Upper lobe of left lung (tissue), 6 donors: ENCODE measurements at regions not wholly inside any gene's neighbourhood (a gene's known extent, or its start where the extent isn't known, plus 50 kb on each side); places are given as distances from the start of the nearest gene placed in this dataset.

Source experiments
- ATAC-seq, 2 donors: fragments of 200-7000 bp; cut with Tn5 transposase; one replicate each; pipeline ENCODE4 v1.9.1; 2022; ENCODE audit warnings: mild to moderate bottlenecking in 2 of 2, moderate library complexity in 2 of 2; ENCODE audit not compliant: low FRiP score in 2 of 2
- DNase-seq, 2 donors: peaks; one replicate each; pipeline ENCODE4 v3.0.0-alpha.2; 2019 to 2020
- H3K27ac ChIP-seq, 4 donors: fragments of 200-600 bp; sonication (generic); one replicate each; pipeline ENCODE4 v1.5.1; 2016 to 2019
- H3K27me3 ChIP-seq, 4 donors: fragments of 200-600 bp; sonication (generic); one replicate each; pipeline ENCODE4 v1.5.1; 2017 to 2019
- H3K36me3 ChIP-seq, 4 donors: fragments of 200-600 bp; sonication (generic); one replicate each; pipeline ENCODE4 v1.5.1; 2016 to 2019
- H3K4me1 ChIP-seq, 4 donors: fragments of 200-600 bp; sonication (generic); one replicate each; pipeline ENCODE4 v1.5.1; 2018 to 2019
- H3K4me3 ChIP-seq, 4 donors: fragments of 200-600 bp; sonication (generic); one replicate each; pipeline ENCODE4 v1.5.1; 2017 to 2019; ENCODE audit warnings: mild to moderate bottlenecking in 2 of 4, moderate library complexity in 1 of 4
- H3K9me3 ChIP-seq, 4 donors: fragments of 200-600 bp; sonication (generic); one replicate each; pipeline ENCODE4 v1.5.1; 2018 to 2019
- CTCF ChIP-seq, 6 experiments: fragments of 450-650 bp in 4 of 6; fragments of 200-600 bp in 2 of 6; sonication (generic) in 2 of 6; IDR thresholded peaks; one replicate each; pipeline ENCODE4 v1.5.1; 2016 to 2019; ENCODE audit warnings: antibody characterized with exemption in 6 of 6
- EP300 ChIP-seq, 4 donors: sonication (generic); formaldehyde crosslinking; IDR thresholded peaks; one replicate each; pipeline ENCODE4 v1.5.1; 2017; ENCODE audit warnings: antibody characterized with exemption in 4 of 4, control low read depth in 2 of 4
- POLR2A ChIP-seq, 4 donors: fragments of 450-650 bp; IDR thresholded peaks; one replicate each; pipeline ENCODE4 v1.5.1; 2016 to 2017; ENCODE audit warnings: antibody characterized with exemption in 4 of 4, mild to moderate bottlenecking in 2 of 4
- POLR2AphosphoS5 ChIP-seq, 2 donors: sonication (generic); formaldehyde crosslinking; IDR thresholded peaks; one replicate each; pipeline ENCODE4 v1.5.1; 2017; ENCODE audit warnings: antibody characterized with exemption in 2 of 2
- WGBS, 2 donors: methylation state at CpG; one replicate each; pipeline ENCODE4 v1.1.5; 2017 to 2018; 5-methylcytosine and 5-hydroxymethylcytosine counted together
- donor health status: DM: no; HTN: no; CAD: no; lungs with moderate emphysema.
- donor health status: DM: no; HTN: yes; CAD: no; lungs with severe emphysema.

GRCh38 chr5:125313555-125313954, 567.1 kb upstream of the ZNF608 start:
- Histone ChIP-seq H3K27ac (no peak overlapping the region), H3K4me3 (no peak overlapping the region), H3K4me1 (no peaks in the 10 kb centered on the region), H3K9me3 (no peaks in the 10 kb centered on the region), H3K36me3 (no peaks in the 10 kb centered on the region), H3K27me3 (no peaks in the 10 kb centered on the region)
- TF ChIP-seq POLR2AphosphoS5 (IDR thresholded peaks at IDR 0.05) (no peak), CTCF (IDR thresholded peaks at IDR 0.05) (no peak), POLR2A (IDR thresholded peaks at IDR 0.05) (no peak), EP300 (IDR thresholded peaks at IDR 0.05) (no peak)
- 91 to 97% methylated on average over 3 to 4 of the region's 4 CpGs for WGBS, 2 donors
- DNase-seq (no peak), ATAC-seq (no peak)

GRCh38 chr5:125315306-125315705, 568.9 kb upstream of the ZNF608 start:
- H3K9me3 ChIP-seq: no peaks in the 10 kb centered on the region
- no peak overlapping the region for H3K27ac ChIP-seq
- H3K27me3 ChIP-seq: no peaks in the 10 kb centered on the region
- H3K36me3 ChIP-seq: no peaks in the 10 kb centered on the region
- no peaks in the 10 kb centered on the region for H3K4me1 ChIP-seq
- H3K4me3 ChIP-seq: no peak overlapping the region
- TF ChIP-seq CTCF (IDR thresholded peaks at IDR 0.05): no peak
- TF ChIP-seq POLR2A (IDR thresholded peaks at IDR 0.05): no peak
- no peak for TF ChIP-seq POLR2AphosphoS5 (IDR thresholded peaks at IDR 0.05)
- no peak for TF ChIP-seq EP300 (IDR thresholded peaks at IDR 0.05)
- WGBS, 2 donors: 86 to 97% methylated on average over 1 of the region's 1 CpG
- ATAC-seq (no peak), DNase-seq (no peak)

DNA sequence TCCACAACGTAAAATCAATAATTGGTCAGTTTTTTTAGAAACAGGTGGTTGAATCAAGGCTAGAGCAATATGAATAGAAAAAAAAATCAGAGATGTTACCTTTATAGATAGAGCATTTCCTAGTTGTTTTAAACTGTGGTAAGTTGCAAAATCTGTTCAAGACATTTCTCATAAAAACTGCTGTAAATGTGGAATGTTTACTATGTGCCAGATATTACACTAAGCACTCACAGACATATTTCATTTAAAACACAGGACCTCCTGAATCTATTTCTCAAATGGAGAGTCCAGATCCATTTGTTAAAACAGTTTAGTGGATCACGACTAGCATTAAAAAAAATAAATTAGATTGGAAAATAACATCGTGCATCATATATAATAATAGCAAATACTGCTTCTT, 570.0 kb upstream of the ZNF608 start:
- no peak for DNase-seq
- Histone ChIP-seq H3K4me1 (no peaks in the 10 kb centered on the region), H3K9me3 (no peaks in the 10 kb centered on the region), H3K27me3 (no peaks in the 10 kb centered on the region), H3K36me3 (no peaks in the 10 kb centered on the region), H3K27ac (no peak overlapping the region), H3K4me3 (no peak overlapping the region)
- TF ChIP-seq POLR2A (IDR thresholded peaks at IDR 0.05) (no peak), EP300 (IDR thresholded peaks at IDR 0.05) (no peak), CTCF (IDR thresholded peaks at IDR 0.05) (no peak), POLR2AphosphoS5 (IDR thresholded peaks at IDR 0.05) (no peak)
- WGBS, 2 donors: 88 to 92% methylated on average over 3 of the region's 3 CpGs
- ATAC-seq: no peak

GRCh38 chr5:125316915-125317535, 570.6 kb upstream of the ZNF608 start:
- Histone ChIP-seq H3K9me3 (no peaks in the 10 kb centered on the region), H3K4me1 (no peaks in the 10 kb centered on the region), H3K36me3 (no peaks in the 10 kb centered on the region), H3K27me3 (no peaks in the 10 kb centered on the region), H3K4me3 (no peak overlapping the region), H3K27ac (no peak overlapping the region)
- DNase-seq: no peak
- ATAC-seq: no peak
- TF ChIP-seq EP300 (IDR thresholded peaks at IDR 0.05) (no peak), POLR2AphosphoS5 (IDR thresholded peaks at IDR 0.05) (no peak), POLR2A (IDR thresholded peaks at IDR 0.05) (no peak)
- WGBS, 2 donors: 79 to 82% methylated on average over 7 of the region's 7 CpGs

DNA sequence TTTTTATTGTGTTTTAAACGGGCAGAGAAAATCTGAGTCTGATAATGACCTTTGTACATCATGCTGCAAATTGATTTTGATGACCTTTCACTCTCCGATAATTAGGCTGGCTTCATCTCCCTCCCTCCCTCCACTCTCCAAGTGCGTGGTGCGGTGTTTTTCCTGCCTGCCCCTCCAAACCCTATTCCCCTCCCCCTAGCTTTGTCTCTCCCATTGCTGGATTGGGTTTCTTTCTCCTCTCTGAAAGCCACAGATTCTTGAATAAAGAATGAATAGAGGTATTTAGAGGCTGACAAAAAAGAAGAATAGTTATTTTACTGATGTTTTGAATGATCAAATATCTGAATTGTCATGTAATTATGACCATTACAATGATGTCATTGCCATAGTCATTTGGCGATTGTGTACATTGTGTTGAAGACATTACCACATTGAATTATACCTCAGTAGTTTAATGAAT, 571.1 kb upstream of the ZNF608 start:
- no peak overlapping the region for H3K4me3 ChIP-seq
- no peak overlapping the region for H3K27ac ChIP-seq
- WGBS, 2 donors: 86 to 87% methylated on average over 5 of the region's 5 CpGs
- H3K9me3 ChIP-seq: no peaks in the 10 kb centered on the region
- TF ChIP-seq EP300 (IDR thresholded peaks at IDR 0.05) (no peak), POLR2AphosphoS5 (IDR thresholded peaks at IDR 0.05) (no peak)
- H3K36me3 ChIP-seq: no peaks in the 10 kb centered on the region
- no peaks in the 10 kb centered on the region for H3K27me3 ChIP-seq
- no peaks in the 10 kb centered on the region for H3K4me1 ChIP-seq
- DNase-seq: no peak
- no peak for ATAC-seq

GRCh38 chr5:125321654-125322053, 575.2 kb upstream of the ZNF608 start:
- peaks cover 0 to 10% (median 3%) of the 10 kb centered on the region in 4 donors for H3K4me1 ChIP-seq
- DNase-seq: no peak
- H3K36me3 ChIP-seq: no peaks in the 10 kb centered on the region
- no peak for ATAC-seq
- H3K4me3 ChIP-seq: no peak overlapping the region
- 83 to 89% methylated on average over 1 of the region's 1 CpG for WGBS, 2 donors
- H3K9me3 ChIP-seq: no peaks in the 10 kb centered on the region
- no peak overlapping the region for H3K27ac ChIP-seq
- no peak for TF ChIP-seq POLR2AphosphoS5 (IDR thresholded peaks at IDR 0.05)
- TF ChIP-seq CTCF (IDR thresholded peaks at IDR 0.05): no peak
- no peak for TF ChIP-seq POLR2A (IDR thresholded peaks at IDR 0.05)
- no peak for TF ChIP-seq EP300 (IDR thresholded peaks at IDR 0.05)
- no peaks in the 10 kb centered on the region for H3K27me3 ChIP-seq
